Stimulated activated CD4-positive, alpha-beta T cell treated with anti-CD3 and anti-CD28 coated beads, Interleukin-12 subunit alpha, Interleukin-12 subunit beta, amount 100 ng/mL, for 24 hours (primary cell): ENCODE measurements at regions not wholly inside any gene's neighbourhood (a gene's known extent, or its start where the extent isn't known, plus 50 kb on each side); places are given as distances from the start of the nearest gene placed in this dataset.
"Not testable (repeated sequence)": the region's sequence is repeated elsewhere in the genome, so short reads cannot be mapped to it uniquely, and the experiment has no call there.

ENCODE experiments used
- DNase-seq, 2 experiments: peaks; one replicate each; pipeline ENCODE4 v3.0.0-alpha.2; 2020; ENCODE audit warnings: low read depth in 2 of 2

- DNase-seq = peak in 1 of 2 experiments; percentile 19
These were observed 111.3 kb downstream of the DYRK2 start for GRCh38 chr12:67759829-67760228.

DNA sequence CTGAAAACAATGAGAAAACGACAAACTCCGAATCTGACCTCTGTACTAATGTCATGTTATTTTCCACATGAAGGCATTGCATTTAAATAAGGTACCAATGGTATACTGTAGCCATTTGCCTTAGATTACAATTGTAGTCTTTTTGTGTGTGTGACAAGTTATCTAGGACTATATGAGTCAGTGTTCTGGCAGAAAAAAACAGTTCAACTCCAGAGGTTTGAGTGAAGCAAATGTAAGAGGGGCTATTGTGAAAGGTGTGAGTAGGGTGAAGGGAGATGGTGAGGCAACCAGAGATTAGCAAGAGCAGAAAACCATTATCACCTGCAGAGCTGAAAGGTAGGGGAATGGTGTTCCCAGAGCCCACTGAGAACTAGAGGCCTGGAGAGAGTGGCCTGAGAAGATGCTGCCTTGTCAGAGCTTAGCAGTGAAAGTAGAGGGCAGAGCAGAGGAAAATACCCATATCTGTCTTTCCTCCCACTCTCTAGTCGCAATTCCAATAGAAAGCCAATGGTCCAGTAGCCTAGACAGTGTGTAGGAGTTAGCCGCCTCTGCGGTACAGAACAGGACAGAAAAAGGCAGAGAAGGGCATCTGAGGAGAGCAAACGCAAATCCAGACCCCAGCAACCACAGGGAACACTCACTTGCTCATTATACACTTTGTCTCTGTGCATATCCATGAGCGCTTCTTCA is 112.2 kb downstream of the DYRK2 start:
- DNase-seq = no peak

GRCh38 chr12:67761566-67761965 is 113.0 kb downstream of the DYRK2 start:
- no peak for DNase-seq

- DNase-seq = no peak
These were observed 115.5 kb downstream of the DYRK2 start for GRCh38 chr12:67764055-67764454.

DNA sequence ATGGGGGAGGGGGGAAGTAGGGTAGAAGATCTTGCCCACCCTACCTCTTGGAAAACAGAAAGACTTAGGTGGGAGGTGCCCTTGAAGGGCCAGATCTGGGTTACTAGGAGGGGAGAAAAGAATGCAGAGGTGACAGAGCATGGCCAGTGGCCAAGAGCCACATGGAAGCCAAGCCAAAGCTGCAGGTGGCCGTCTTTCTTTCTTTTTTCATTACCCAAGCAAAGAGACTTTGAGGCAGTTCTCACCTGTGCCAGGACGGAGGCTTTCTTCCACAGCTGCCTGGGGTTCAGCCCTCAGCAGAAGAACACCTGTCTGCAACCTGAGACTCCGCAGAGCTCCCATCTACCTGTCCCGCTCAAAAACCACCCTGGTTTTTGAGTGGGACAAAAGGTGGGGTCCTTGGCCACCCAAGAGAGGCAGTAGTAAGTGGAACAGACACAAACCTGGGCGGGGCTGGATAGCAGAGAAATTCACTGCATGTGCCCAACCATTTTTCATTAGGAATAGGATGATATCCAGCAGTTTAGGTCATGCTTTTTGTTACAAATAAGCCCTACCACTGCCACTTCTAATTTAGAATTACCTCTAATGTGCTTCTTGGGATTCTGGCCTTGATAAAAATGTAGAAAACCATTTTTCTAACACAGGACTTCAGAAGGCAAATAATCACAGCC is 116.5 kb downstream of the DYRK2 start:
- no peak for DNase-seq

DNA sequence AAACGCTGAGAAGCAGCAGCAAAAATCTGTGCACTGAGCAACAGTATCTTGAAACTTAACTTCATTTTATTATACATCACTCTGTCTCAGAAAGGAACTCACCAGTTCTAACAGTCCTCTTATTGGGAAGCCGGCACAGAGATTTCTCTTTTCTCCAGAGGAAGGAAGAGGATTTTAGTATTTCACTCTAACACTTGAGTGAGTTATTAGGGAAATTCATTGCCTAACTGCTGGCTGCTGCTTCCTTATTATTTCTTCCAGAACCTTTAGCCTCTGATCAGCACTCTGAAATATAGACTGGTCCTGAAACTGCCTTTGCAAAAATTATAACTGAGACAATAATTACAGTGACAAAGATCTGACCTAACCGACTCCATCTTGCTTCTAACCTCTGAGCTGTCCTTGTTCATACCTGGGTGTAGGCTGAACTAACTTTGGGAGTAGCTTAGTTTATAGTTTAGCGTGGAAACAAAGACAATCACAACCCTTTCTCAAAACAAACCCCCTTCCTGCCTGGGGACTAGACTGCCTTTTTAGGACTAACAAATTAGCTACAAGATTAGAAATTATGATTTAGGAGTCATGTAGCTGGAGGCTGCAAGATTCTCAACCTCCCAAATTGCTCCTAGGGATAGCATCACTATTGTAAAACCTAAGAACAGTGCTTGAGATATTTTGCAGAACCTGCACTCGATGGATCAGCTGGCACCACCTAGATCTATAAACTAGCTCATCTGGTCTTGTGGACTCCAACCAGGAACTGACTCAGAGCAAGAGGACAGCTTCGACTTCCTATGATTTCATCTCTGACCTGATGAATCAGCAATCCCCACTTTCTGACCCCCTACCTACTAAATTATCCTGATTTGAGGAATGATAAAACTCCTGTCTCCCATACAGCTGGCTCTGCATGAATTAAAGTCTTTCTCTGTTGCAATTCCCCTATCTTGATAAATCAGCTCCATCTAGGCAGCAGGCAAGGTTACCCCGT is 117.5 kb downstream of the DYRK2 start:
- no peak for DNase-seq

DNA sequence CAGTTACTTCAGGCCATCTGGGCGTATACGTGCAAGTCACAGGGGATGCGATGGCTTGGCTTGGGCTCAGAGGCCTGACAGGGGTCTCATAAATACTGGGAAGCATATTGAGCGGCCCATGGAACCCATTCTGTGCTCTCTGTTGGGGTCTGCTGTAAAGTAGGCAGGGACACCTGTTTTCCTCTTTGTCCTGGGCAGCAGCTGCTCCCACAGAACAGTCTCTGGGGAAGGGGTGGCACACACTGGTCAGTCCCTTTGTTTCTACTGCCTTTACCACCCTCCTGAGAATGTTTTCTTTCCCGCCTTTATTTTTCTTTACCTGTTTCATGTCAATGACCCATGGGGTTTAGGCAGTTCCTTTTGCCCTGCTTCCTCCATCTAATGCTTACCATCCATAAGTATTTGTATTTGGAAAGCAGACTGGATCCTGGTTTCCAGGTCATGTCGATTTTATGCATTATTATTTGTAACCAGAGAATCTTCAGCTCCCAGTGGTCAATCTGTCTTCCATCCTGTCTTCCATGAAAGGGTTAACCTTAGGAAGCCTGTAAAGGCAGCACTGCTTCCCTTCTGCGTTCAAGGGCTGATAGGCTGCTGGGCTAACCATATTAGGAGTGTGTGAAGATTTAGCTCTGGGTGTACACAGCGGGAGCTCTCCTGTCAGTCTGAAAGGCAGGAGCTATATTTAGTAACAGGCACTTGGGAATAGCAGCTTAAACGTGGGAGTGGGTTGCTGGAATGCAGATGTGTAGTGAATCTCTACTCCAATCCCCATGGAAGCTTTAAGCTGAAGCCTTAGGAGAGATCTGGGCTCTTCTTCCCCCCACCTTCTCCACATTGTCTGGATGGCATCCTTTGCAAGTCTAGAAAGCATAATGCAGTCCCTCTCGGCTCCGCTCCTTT is 124.0 kb downstream of the DYRK2 start:
- DNase-seq = no peak

GRCh38 chr12:67773896-67774295 is 125.4 kb downstream of the DYRK2 start:
- no peak for DNase-seq

DNA sequence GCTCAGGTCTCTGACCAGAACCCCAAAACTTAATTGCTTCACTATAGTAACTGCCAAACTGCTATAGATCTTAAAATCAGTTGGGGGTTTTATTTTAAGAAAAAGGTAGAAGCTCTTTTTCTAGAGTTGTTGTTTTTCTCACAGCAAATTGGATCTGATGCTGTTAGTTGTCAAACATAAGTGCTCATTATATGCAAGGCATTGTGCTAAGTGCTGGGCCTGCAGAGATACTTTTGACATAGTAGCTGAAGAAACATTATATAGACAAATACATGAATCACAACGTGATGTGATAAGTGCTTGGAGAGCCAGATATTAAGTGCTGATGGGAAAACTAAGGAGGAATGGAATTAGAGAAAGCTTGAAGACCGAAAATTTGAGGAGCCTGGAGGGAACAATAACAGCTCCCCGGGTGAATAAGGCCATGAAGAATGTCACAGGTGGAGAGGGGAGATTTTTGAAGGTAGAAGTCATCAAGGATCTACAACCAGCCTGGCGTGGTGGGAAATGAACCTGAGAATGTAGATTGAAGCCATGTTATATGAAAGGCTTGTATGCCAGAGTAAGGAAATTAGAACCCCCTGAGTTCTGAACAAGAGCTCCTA is 126.5 kb downstream of the DYRK2 start:
- DNase-seq = no peak

- no peak for DNase-seq
These were observed 132.1 kb downstream of the DYRK2 start for GRCh38 chr12:67780580-67781084.

- no peak for DNase-seq
These were observed 134.0 kb downstream of the DYRK2 start for GRCh38 chr12:67782573-67782972.

DNA sequence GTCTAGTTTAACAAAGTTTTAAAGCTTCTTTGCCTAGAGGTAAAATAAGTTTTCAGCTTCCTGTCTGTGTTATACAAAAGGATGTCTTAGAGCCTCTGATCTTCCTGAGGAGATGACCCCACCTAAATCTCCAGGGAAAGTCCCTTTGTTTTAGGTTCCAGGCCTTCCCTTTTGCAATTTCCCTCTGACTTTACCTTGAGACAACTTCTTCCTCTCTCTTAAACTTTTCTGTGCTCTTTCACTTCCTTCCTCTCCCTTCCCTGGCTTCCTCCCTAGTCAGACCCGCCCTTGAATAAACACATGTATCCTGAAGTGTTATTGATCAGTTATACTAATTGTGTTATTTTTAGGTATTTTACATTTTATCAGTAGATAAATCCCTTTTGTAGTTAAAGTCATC is 134.8 kb downstream of the DYRK2 start:
- DNase-seq = no peak

GRCh38 chr12:67784831-67785230 is 136.3 kb downstream of the DYRK2 start:
- DNase-seq = no peak

- DNase-seq = no peak
These were observed 137.5 kb downstream of the DYRK2 start for GRCh38 chr12:67786086-67786485.

- DNase-seq = no peak
These were observed 139.6 kb downstream of the DYRK2 start for GRCh38 chr12:67788118-67788517.

DNA sequence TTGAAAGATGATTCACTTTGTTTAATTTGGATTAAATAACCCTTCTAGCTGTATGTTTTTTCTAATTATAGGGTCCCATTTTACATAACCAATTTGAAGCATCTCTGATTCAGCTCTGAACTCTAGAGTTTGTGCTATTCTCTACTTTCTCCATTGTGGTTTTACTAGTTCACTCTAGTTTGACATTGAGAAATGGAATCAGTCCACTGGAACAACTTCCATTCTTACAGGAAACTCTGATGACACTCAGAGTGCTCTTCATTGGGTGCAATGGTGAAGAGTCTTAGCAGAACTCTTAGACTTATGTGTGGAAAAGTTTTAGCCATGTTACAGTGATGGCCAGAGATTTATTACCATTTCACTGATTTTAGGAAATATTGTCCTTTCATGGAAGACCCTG is 140.7 kb downstream of the DYRK2 start:
- no peak for DNase-seq

- DNase-seq = no peak
These were observed 142.1 kb downstream of the DYRK2 start for GRCh38 chr12:67790660-67791059.

- DNase-seq = not testable (repeated sequence)
These were observed 142.8 kb downstream of the DYRK2 start for GRCh38 chr12:67791362-67791761.

- no peak for DNase-seq
These were observed 143.6 kb downstream of the DYRK2 start for GRCh38 chr12:67792185-67792584.

DNA sequence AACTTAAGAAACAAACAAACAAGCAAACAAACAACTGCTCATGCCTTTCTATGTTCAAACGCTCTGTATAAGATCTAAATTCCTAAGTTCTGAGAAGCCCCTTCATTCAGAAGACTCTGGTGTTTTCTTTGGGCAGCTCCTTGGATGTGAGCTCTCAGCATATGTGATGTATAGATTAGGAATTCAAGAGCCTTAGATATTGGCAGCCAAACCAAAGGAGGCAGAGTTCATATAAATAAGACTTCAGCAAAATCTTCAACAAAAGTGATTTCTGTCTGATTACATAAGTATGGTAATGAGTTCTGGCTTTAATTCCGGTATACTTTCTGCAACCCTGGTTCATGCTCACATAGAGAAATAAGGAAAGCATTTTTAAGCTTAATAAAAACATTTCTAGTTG is 145.6 kb downstream of the DYRK2 start:
- no peak for DNase-seq

- DNase-seq = no peak
These were observed 146.7 kb downstream of the DYRK2 start for GRCh38 chr12:67795236-67795635.
